Erythroblast (primary cell): ENCODE measurements at regions not wholly inside any gene's neighbourhood (a gene's known extent, or its start where the extent isn't known, plus 50 kb on each side); places are given as distances from the start of the nearest gene placed in this dataset.

Experiments used
- GATA1 ChIP-seq: IDR thresholded peaks from 2 replicates; pipeline ENCODE4 v1.6.1; 2011; ENCODE audit warnings: low read depth, mild to moderate bottlenecking, control low read depth, low read length, moderate library complexity
- POLR2A ChIP-seq: IDR thresholded peaks from 2 replicates; pipeline ENCODE4 v1.6.1; 2011; ENCODE audit warnings: mild to moderate bottlenecking, low read length

DNA sequence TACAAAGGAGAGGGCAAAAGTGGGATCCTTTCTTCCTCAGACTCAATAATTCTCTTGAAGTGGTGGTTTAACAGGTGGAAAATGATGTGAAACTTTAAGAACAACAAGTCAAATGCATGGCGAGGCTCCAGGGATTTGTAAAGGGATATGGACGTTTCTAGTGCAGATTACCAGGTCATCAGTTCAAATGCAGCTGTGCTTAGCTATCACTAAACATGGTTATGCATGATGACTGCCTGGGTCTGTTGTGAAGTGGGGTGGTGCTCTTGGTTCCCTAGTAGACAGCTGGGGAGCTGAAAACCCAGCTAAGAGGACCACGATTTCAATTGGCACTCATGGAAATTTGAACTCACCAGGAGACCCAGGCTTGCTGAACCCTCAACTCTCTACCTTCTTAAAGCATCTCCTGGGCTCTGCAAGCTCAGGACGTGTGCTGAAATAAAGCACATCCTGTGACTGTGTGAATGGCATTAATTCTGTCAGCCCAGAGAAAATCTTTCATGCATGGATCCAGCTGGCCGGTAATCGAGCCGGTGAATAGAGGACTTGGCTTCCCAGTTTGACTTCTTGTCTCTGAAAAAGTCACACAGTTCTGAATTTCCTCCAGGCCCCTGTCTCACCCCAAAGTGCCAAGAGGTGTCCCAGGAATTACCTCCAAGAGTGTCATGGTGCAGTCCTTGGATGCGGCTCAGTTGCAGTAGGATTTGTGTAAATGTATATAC is 146.1 kb downstream of the MTX2 start:
- TF ChIP-seq POLR2A (no peak), GATA1 (no peak)
